GM23338 (cell line): ENCODE measurements at regions not wholly inside any gene's neighbourhood (a gene's known extent, or its start where the extent isn't known, plus 50 kb on each side); places are given as distances from the start of the nearest gene placed in this dataset.

ENCODE experiments used
- ATAC-seq: fragments of 200-7000 bp; cut with Tn5 transposase; 3 replicates; pipeline ENCODE4 v1.9.1; 2020
- DNase-seq: peaks from one replicate; pipeline ENCODE4 v3.0.0-alpha.2; 2015; ENCODE audit warnings: low spot score
- H2AFZ ChIP-seq: fragments of 200-600 bp; sonication (generic); 2 replicates; pipeline ENCODE4 v1.8.0; 2016; ENCODE audit warnings: antibody characterized with exemption, mild to moderate bottlenecking, moderate library complexity
- H3F3A ChIP-seq: fragments of 200-600 bp; sonication (generic); replicated peaks from 2 replicates; pipeline ENCODE4 v1.8.0; 2017; ENCODE audit warnings: antibody characterized with exemption, mixed run types, low read depth
- H3K27ac ChIP-seq: fragments of 200-600 bp; sonication (generic); 2 replicates; pipeline ENCODE4 v1.6.1; 2016; ENCODE audit warnings: low read depth
- H3K27me3 ChIP-seq: fragments of 200-600 bp; sonication (generic); 2 replicates; pipeline ENCODE4 v1.8.0; 2016; ENCODE audit warnings: mild to moderate bottlenecking, mixed run types, moderate library complexity; ENCODE audit not compliant: insufficient read depth
- H3K36me3 ChIP-seq: fragments of 200-600 bp; sonication (generic); 2 replicates; pipeline ENCODE4 v1.8.0; 2016; ENCODE audit warnings: mild to moderate bottlenecking; ENCODE audit not compliant: insufficient read depth
- H3K4me1 ChIP-seq: fragments of 200-600 bp; sonication (generic); 2 replicates; pipeline ENCODE4 v1.8.0; 2016; ENCODE audit warnings: mild to moderate bottlenecking, moderate library complexity; ENCODE audit not compliant: insufficient read depth
- H3K4me2 ChIP-seq: fragments of 200-600 bp; sonication (generic); 2 replicates; pipeline ENCODE4 v1.7.1; 2017; ENCODE audit warnings: mixed run types
- H3K4me3 ChIP-seq: fragments of 200-600 bp; sonication (generic); 2 replicates; pipeline ENCODE4 v1.6.1; 2016; ENCODE audit warnings: mixed run types
- H3K79me2 ChIP-seq: fragments of 200-600 bp; sonication (generic); replicated peaks from 2 replicates; pipeline ENCODE4 v1.8.0; 2017; ENCODE audit warnings: mild to moderate bottlenecking; ENCODE audit not compliant: insufficient read depth
- H3K9me2 ChIP-seq: fragments of 200-600 bp; sonication (generic); 2 replicates; pipeline ENCODE4 v1.8.0; 2017; ENCODE audit not compliant: insufficient read depth
- H4K20me1 ChIP-seq: fragments of 200-600 bp; sonication (generic); replicated peaks from 2 replicates; pipeline ENCODE4 v1.8.0; 2017; ENCODE audit warnings: mild to moderate bottlenecking; ENCODE audit not compliant: insufficient read depth
- H3K27ac Mint-ChIP-seq: 2 replicates; pipeline ENCODE4 v1.8.0; 2020; ENCODE audit warnings: inconsistent platforms, mild to moderate bottlenecking, moderate library complexity, mixed read lengths
- H3K27me3 Mint-ChIP-seq: 3 replicates; pipeline ENCODE4 v1.8.0; 2022; ENCODE audit warnings: low read depth, mild to moderate bottlenecking, moderate library complexity, mixed read lengths, inconsistent platforms; ENCODE audit not compliant: insufficient read depth, poor library complexity
- H3K36me3 Mint-ChIP-seq: 3 replicates; pipeline ENCODE4 v1.8.0; 2021; ENCODE audit warnings: low read depth, mild to moderate bottlenecking, inconsistent platforms, moderate library complexity, mixed read lengths
- H3K4me1 Mint-ChIP-seq: 3 replicates; pipeline ENCODE4 v1.8.0; 2020; ENCODE audit warnings: mild to moderate bottlenecking, inconsistent platforms, mixed read lengths
- H3K4me3 Mint-ChIP-seq: 3 replicates; pipeline ENCODE4 v1.8.0; 2021; ENCODE audit warnings: moderate library complexity, mild to moderate bottlenecking, inconsistent platforms, mixed read lengths
- H3K9me3 Mint-ChIP-seq: 3 replicates; pipeline ENCODE4 v1.8.0; 2020; ENCODE audit warnings: moderate library complexity, mild to moderate bottlenecking, inconsistent platforms, mixed read lengths
- CREB1 ChIP-seq: fragments of 250-450 bp; sonication (Bioruptor Pico); IDR thresholded peaks from 2 replicates; pipeline ENCODE4 v1.5.0; 2020; ENCODE audit warnings: low read depth, mild to moderate bottlenecking, moderate library complexity
- EZH2 ChIP-seq: fragments of 200-600 bp; sonication (generic); IDR thresholded peaks from one replicate; pipeline ENCODE4 v1.8.0; 2017; ENCODE audit warnings: antibody characterized with exemption, mild to moderate bottlenecking, low read depth; ENCODE audit not compliant: unreplicated experiment
- EZH2phosphoT487 ChIP-seq: fragments of 200-600 bp; sonication (generic); IDR thresholded peaks from one replicate; pipeline ENCODE4 v1.8.1; 2018; ENCODE audit warnings: antibody characterized with exemption; ENCODE audit not compliant: unreplicated experiment
- JUNB ChIP-seq: IDR thresholded peaks from one replicate; pipeline ENCODE4 v1.6.1; 2016; ENCODE audit warnings: antibody characterized with exemption; ENCODE audit not compliant: unreplicated experiment
- NANOG ChIP-seq: IDR thresholded peaks from 2 replicates; pipeline ENCODE4 v1.6.1; 2016; ENCODE audit warnings: antibody characterized with exemption, borderline replicate concordance
- POLR2AphosphoS5 ChIP-seq: IDR thresholded peaks from 2 replicates; pipeline ENCODE4 v1.6.1; 2016; ENCODE audit warnings: antibody characterized with exemption, low read depth
- STAT1 ChIP-seq: IDR thresholded peaks from one replicate; pipeline ENCODE4 v1.6.1; 2016; ENCODE audit warnings: antibody characterized with exemption; ENCODE audit not compliant: unreplicated experiment
- ZNF114 ChIP-seq: fragments of 250-450 bp; sonication (Bioruptor Pico); IDR thresholded peaks from 2 replicates; pipeline ENCODE4 v1.5.0; 2020; ENCODE audit warnings: mild to moderate bottlenecking, moderate library complexity
- ZNF331 ChIP-seq: fragments of 250-450 bp; sonication (Bioruptor Pico); IDR thresholded peaks from 2 replicates; pipeline ENCODE4 v1.5.0; 2020; ENCODE audit warnings: low read depth, mild to moderate bottlenecking, moderate library complexity
- TF ChIP-seq, protein P1 (sequence below): IDR thresholded peaks from one replicate; pipeline ENCODE4 v1.6.1; 2018; ENCODE audit warnings: antibody characterized with exemption; ENCODE audit not compliant: unreplicated experiment
- TF ChIP-seq, protein P2 (sequence below): IDR thresholded peaks from 2 replicates; pipeline ENCODE4 v1.6.1; 2016; ENCODE audit warnings: antibody characterized with exemption
- TF ChIP-seq, protein P3 (sequence below): fragments of 250-450 bp; sonication (Bioruptor Pico); IDR thresholded peaks from 2 replicates; pipeline ENCODE4 v1.5.0; 2020; ENCODE audit warnings: mild to moderate bottlenecking, moderate library complexity

DNA sequence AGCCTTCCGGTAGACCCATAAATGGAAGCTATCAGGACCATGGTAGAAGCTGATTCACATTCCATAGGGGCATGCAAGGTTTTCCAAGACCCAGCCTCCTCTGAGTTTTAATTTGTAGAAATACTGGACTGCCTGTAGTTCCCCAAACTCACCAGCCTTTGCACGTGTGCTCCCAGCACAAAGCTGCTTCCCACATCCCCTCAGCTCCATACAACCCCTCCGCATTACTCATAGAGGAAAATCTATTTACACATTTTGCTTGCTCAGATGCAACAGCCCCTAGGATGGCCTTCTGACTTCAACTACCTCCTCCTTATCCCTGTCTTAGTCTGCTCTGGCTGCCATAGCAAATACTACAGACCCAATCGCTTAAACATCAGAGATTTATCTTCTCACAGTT lies 336.2 kb downstream of the SETD4 start:
- no peaks in the 10 kb centered on the region for H3K4me1 Mint-ChIP-seq

DNA sequence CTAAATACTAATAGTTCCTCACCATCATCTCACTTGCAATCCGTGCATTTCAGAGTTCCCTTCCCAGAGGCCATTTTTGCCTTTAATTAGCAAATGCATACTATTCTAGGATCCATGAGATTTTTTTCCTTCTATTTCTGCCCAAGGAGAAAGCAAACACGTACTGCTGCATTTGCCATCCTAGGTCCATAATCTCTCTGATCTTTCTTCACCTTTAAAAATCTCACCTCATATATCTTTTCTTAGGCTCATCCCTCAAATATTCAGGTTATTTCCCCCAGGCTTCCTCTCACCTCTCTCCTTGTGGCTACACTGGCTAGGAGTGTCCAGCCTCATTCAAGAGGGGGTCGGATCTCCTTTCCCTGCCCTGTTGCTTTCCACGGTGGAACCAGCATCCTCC lies 338.6 kb downstream of the SETD4 start:
- Mint-ChIP-seq H3K4me3 (no peak overlapping the region), H3K9me3 (peaks cover 7% of the 10 kb centered on the region; the same call in 2 of the 3 replicates), H3K36me3 (no peaks in the 10 kb centered on the region; the same call in 2 of the 3 replicates), H3K27ac (no peak overlapping the region), H3K4me1 (peaks cover 6% of the 10 kb centered on the region; the same call in 2 of the 3 replicates), H3K27me3 (peaks cover 6% of the 10 kb centered on the region)
- peaks cover 19% of the 10 kb centered on the region; the same call in 1 of the 2 replicates for H3K27me3 ChIP-seq
- H3K4me2 ChIP-seq: no peak overlapping the region
- H3K9me2 ChIP-seq: peaks cover 12% of the 10 kb centered on the region; the same call in 1 of the 2 replicates
- DNase-seq: no peak
- no peaks in the 10 kb centered on the region for H3K79me2 ChIP-seq
- ATAC-seq: no peak
- no peaks in the 10 kb centered on the region for H4K20me1 ChIP-seq
- H3F3A ChIP-seq: no peaks in the 10 kb centered on the region
- no peak overlapping the region for H2AFZ ChIP-seq
- H3K27ac ChIP-seq: no peak overlapping the region
- H3K4me3 ChIP-seq: no peak overlapping the region
- no peaks in the 10 kb centered on the region; the same call in 1 of the 2 replicates for H3K36me3 ChIP-seq
- no peaks in the 10 kb centered on the region for H3K4me1 ChIP-seq
- TF ChIP-seq, protein P1, sequence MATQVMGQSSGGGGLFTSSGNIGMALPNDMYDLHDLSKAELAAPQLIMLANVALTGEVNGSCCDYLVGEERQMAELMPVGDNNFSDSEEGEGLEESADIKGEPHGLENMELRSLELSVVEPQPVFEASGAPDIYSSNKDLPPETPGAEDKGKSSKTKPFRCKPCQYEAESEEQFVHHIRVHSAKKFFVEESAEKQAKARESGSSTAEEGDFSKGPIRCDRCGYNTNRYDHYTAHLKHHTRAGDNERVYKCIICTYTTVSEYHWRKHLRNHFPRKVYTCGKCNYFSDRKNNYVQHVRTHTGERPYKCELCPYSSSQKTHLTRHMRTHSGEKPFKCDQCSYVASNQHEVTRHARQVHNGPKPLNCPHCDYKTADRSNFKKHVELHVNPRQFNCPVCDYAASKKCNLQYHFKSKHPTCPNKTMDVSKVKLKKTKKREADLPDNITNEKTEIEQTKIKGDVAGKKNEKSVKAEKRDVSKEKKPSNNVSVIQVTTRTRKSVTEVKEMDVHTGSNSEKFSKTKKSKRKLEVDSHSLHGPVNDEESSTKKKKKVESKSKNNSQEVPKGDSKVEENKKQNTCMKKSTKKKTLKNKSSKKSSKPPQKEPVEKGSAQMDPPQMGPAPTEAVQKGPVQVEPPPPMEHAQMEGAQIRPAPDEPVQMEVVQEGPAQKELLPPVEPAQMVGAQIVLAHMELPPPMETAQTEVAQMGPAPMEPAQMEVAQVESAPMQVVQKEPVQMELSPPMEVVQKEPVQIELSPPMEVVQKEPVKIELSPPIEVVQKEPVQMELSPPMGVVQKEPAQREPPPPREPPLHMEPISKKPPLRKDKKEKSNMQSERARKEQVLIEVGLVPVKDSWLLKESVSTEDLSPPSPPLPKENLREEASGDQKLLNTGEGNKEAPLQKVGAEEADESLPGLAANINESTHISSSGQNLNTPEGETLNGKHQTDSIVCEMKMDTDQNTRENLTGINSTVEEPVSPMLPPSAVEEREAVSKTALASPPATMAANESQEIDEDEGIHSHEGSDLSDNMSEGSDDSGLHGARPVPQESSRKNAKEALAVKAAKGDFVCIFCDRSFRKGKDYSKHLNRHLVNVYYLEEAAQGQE: no peak
- TF ChIP-seq EZH2phosphoT487 (no peak), ZNF331 (CRISPR knock-in tag) (no peak), EZH2 (no peak), ZNF114 (CRISPR knock-in tag) (no peak), STAT1 (no peak), CREB1 (CRISPR knock-in tag) (no peak), POLR2AphosphoS5 (no peak), JUNB (no peak), NANOG (no peak)
- TF ChIP-seq, protein P2, sequence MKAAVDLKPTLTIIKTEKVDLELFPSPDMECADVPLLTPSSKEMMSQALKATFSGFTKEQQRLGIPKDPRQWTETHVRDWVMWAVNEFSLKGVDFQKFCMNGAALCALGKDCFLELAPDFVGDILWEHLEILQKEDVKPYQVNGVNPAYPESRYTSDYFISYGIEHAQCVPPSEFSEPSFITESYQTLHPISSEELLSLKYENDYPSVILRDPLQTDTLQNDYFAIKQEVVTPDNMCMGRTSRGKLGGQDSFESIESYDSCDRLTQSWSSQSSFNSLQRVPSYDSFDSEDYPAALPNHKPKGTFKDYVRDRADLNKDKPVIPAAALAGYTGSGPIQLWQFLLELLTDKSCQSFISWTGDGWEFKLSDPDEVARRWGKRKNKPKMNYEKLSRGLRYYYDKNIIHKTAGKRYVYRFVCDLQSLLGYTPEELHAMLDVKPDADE: no peak
- TF ChIP-seq, protein P3, sequence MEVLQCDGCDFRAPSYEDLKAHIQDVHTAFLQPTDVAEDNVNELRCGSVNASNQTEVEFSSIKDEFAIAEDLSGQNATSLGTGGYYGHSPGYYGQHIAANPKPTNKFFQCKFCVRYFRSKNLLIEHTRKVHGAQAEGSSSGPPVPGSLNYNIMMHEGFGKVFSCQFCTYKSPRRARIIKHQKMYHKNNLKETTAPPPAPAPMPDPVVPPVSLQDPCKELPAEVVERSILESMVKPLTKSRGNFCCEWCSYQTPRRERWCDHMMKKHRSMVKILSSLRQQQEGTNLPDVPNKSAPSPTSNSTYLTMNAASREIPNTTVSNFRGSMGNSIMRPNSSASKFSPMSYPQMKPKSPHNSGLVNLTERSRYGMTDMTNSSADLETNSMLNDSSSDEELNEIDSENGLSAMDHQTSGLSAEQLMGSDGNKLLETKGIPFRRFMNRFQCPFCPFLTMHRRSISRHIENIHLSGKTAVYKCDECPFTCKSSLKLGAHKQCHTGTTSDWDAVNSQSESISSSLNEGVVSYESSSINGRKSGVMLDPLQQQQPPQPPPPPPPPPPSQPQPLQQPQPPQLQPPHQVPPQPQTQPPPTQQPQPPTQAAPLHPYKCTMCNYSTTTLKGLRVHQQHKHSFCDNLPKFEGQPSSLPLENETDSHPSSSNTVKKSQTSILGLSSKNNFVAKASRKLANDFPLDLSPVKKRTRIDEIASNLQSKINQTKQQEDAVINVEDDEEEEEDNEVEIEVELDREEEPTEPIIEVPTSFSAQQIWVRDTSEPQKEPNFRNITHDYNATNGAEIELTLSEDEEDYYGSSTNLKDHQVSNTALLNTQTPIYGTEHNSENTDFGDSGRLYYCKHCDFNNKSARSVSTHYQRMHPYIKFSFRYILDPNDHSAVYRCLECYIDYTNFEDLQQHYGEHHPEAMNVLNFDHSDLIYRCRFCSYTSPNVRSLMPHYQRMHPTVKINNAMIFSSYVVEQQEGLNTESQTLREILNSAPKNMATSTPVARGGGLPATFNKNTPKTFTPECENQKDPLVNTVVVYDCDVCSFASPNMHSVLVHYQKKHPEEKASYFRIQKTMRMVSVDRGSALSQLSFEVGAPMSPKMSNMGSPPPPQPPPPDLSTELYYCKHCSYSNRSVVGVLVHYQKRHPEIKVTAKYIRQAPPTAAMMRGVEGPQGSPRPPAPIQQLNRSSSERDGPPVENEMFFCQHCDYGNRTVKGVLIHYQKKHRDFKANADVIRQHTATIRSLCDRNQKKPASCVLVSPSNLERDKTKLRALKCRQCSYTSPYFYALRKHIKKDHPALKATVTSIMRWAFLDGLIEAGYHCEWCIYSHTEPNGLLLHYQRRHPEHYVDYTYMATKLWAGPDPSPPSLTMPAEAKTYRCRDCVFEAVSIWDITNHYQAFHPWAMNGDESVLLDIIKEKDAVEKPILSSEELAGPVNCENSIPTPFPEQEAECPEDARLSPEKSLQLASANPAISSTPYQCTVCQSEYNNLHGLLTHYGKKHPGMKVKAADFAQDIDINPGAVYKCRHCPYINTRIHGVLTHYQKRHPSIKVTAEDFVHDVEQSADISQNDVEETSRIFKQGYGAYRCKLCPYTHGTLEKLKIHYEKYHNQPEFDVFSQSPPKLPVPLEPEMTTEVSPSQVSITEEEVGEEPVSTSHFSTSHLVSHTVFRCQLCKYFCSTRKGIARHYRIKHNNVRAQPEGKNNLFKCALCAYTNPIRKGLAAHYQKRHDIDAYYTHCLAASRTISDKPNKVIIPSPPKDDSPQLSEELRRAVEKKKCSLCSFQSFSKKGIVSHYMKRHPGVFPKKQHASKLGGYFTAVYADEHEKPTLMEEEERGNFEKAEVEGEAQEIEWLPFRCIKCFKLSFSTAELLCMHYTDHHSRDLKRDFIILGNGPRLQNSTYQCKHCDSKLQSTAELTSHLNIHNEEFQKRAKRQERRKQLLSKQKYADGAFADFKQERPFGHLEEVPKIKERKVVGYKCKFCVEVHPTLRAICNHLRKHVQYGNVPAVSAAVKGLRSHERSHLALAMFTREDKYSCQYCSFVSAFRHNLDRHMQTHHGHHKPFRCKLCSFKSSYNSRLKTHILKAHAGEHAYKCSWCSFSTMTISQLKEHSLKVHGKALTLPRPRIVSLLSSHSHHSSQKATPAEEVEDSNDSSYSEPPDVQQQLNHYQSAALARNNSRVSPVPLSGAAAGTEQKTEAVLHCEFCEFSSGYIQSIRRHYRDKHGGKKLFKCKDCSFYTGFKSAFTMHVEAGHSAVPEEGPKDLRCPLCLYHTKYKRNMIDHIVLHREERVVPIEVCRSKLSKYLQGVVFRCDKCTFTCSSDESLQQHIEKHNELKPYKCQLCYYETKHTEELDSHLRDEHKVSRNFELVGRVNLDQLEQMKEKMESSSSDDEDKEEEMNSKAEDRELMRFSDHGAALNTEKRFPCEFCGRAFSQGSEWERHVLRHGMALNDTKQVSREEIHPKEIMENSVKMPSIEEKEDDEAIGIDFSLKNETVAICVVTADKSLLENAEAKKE (CRISPR knock-in tag): no peak

More for the DNA sequence above, 336.2 kb downstream of the SETD4 start:
- H3K36me3 ChIP-seq: no peaks in the 10 kb centered on the region; the same call in 1 of the 2 replicates
- no peak overlapping the region for H3K4me3 ChIP-seq
- no peak overlapping the region for H3K27ac ChIP-seq
- H3K79me2 ChIP-seq: no peaks in the 10 kb centered on the region
- DNase-seq: no peak
- H3F3A ChIP-seq: no peaks in the 10 kb centered on the region
- ATAC-seq: no peak
- Mint-ChIP-seq H3K27me3 (peaks cover 8% of the 10 kb centered on the region), H3K4me3 (no peak overlapping the region), H3K36me3 (no peaks in the 10 kb centered on the region; the same call in 2 of the 3 replicates), H3K9me3 (peaks cover 7% of the 10 kb centered on the region; the same call in 2 of the 3 replicates), H3K27ac (no peak overlapping the region)
- H2AFZ ChIP-seq: no peak overlapping the region
- H3K27me3 ChIP-seq: no peaks in the 10 kb centered on the region
- no peaks in the 10 kb centered on the region for H3K4me1 ChIP-seq
- H3K9me2 ChIP-seq: peaks cover 10% of the 10 kb centered on the region
- no peak overlapping the region for H3K4me2 ChIP-seq
- no peak for TF ChIP-seq EZH2phosphoT487
- H4K20me1 ChIP-seq: no peaks in the 10 kb centered on the region
